H54 (cell line): ENCODE measurements at regions not wholly inside any gene's neighbourhood (a gene's known extent, or its start where the extent isn't known, plus 50 kb on each side); places are given as distances from the start of the nearest gene placed in this dataset.
"Not testable (repeated sequence)": the region's sequence is repeated elsewhere in the genome, so short reads cannot be mapped to it uniquely, and the experiment has no call there.

ENCODE experiments used
- DNase-seq: peaks from one replicate; pipeline ENCODE4 v3.0.0; 2011; ENCODE audit warnings: low spot score, mixed read lengths; ENCODE audit not compliant: insufficient read length
- FAIRE-seq: peaks from 3 replicates; lab custom pipeline; 2011; peaks lifted over from hg19 to GRCh38; lab: Jason Lieb, UNC
- POLR2A ChIP-seq: IDR thresholded peaks from 2 replicates; pipeline ENCODE4 v1.6.1; 2011; ENCODE audit warnings: low read depth, mild to moderate bottlenecking, low read length

GRCh38 chr5:15285901-15286583 is 213.9 kb upstream of the FBXL7 start:
- no peak for DNase-seq
- no peak for TF ChIP-seq POLR2A
- peak; percentile 43 for FAIRE-seq

GRCh38 chr5:15284706-15285105 is 215.3 kb upstream of the FBXL7 start:
- TF ChIP-seq POLR2A = no peak
- FAIRE-seq (no peak), DNase-seq (no peak)

- FAIRE-seq = no peak
These were observed 216.9 kb upstream of the FBXL7 start for GRCh38 chr5:15283076-15283475.

GRCh38 chr5:15282611-15283010 is 217.4 kb upstream of the FBXL7 start:
- FAIRE-seq (no peak), DNase-seq (no peak)
- no peak for TF ChIP-seq POLR2A

More at GRCh38 chr5:15283076-15283475, 216.9 kb upstream of the FBXL7 start:
- no peak for DNase-seq
- TF ChIP-seq POLR2A = no peak

- DNase-seq, FAIRE-seq: not testable (repeated sequence)
These were observed 228.4 kb upstream of the FBXL7 start for GRCh38 chr5:15271596-15271995.

GRCh38 chr5:15267966-15268365 is 232.0 kb upstream of the FBXL7 start:
- no peak for TF ChIP-seq POLR2A
- no peak for FAIRE-seq
- no peak for DNase-seq

GRCh38 chr5:15266841-15267240 is 233.1 kb upstream of the FBXL7 start:
- no peak for DNase-seq
- no peak for FAIRE-seq
- no peak for TF ChIP-seq POLR2A

- FAIRE-seq (no peak), DNase-seq (no peak)
- no peak for TF ChIP-seq POLR2A
These were observed 233.8 kb upstream of the FBXL7 start for GRCh38 chr5:15266229-15266628.

GRCh38 chr5:15263942-15264341 is 236.0 kb upstream of the FBXL7 start:
- DNase-seq = no peak
- TF ChIP-seq POLR2A = no peak
- FAIRE-seq = no peak

- DNase-seq (no peak), FAIRE-seq (no peak)
- no peak for TF ChIP-seq POLR2A
These were observed 236.6 kb upstream of the FBXL7 start for GRCh38 chr5:15263406-15263805.

- no peak for DNase-seq
- TF ChIP-seq POLR2A = no peak
- FAIRE-seq = no peak
These were observed 238.5 kb upstream of the FBXL7 start for GRCh38 chr5:15261269-15261995.

GRCh38 chr5:15260356-15261268 is 239.4 kb upstream of the FBXL7 start:
- TF ChIP-seq POLR2A = no peak
- no peak for FAIRE-seq
- no peak for DNase-seq

GRCh38 chr5:15256485-15256884 is 243.5 kb upstream of the FBXL7 start:
- no peak for TF ChIP-seq POLR2A
- FAIRE-seq (no peak), DNase-seq (no peak)

- DNase-seq (no peak), FAIRE-seq (no peak)
- no peak for TF ChIP-seq POLR2A
These were observed 244.4 kb upstream of the FBXL7 start for GRCh38 chr5:15255576-15255975.
